ENCODE measurements at regions not wholly inside any gene's neighbourhood (a gene's known extent, or its start where the extent isn't known, plus 50 kb on each side); places are given as distances from the start of the nearest gene placed in this dataset.
"Not testable (repeated sequence)": the region's sequence is repeated elsewhere in the genome, so short reads cannot be mapped to it uniquely, and the experiment has no call there.

GRCh38 chr2:59882822-59883221 lies 670.6 kb downstream of the BCL11A start:
- no peak for DNase-seq (ENCODE audit: low read depth in 3 of 3)

GRCh38 chr2:59882279-59882678 lies 671.2 kb downstream of the BCL11A start:
- DNase-seq (ENCODE audit: low read depth in 3 of 3): no peak

- no peak for DNase-seq (ENCODE audit: low read depth in 3 of 3)
Observed at GRCh38 chr2:59881218-59881617, 672.2 kb downstream of the BCL11A start.

- no peak for DNase-seq (ENCODE audit: low read depth in 3 of 3)
Observed at GRCh38 chr2:59879700-59880131, 673.7 kb downstream of the BCL11A start.

- no peak for DNase-seq (ENCODE audit: low read depth in 3 of 3)
Observed at GRCh38 chr2:59875836-59876235, 677.6 kb downstream of the BCL11A start.

GRCh38 chr2:59874971-59875755 lies 678.3 kb downstream of the BCL11A start:
- DNase-seq (ENCODE audit: low read depth in 3 of 3): no peak

- no peak for DNase-seq (ENCODE audit: low read depth in 3 of 3)
Observed at GRCh38 chr2:59874361-59874760, 679.1 kb downstream of the BCL11A start.

- DNase-seq (ENCODE audit: low read depth in 3 of 3): no peak
Observed at GRCh38 chr2:59871830-59872229, 681.6 kb downstream of the BCL11A start.

- DNase-seq (ENCODE audit: low read depth in 3 of 3): no peak
Observed at GRCh38 chr2:59868981-59869380, 684.5 kb downstream of the BCL11A start.

- DNase-seq (ENCODE audit: low read depth in 3 of 3): no peak
Observed at GRCh38 chr2:59866436-59866835, 687.0 kb downstream of the BCL11A start.

- DNase-seq (ENCODE audit: low read depth in 3 of 3): no peak
Observed at GRCh38 chr2:59858540-59858939, 694.9 kb downstream of the BCL11A start.

- DNase-seq (ENCODE audit: low read depth in 3 of 3): no peak
Observed at GRCh38 chr2:59857109-59857508, 696.3 kb downstream of the BCL11A start.

GRCh38 chr2:59856391-59856790 lies 697.1 kb downstream of the BCL11A start:
- no peak for DNase-seq (ENCODE audit: low read depth in 3 of 3)

GRCh38 chr2:59853032-59853431 lies 700.4 kb downstream of the BCL11A start:
- no peak for DNase-seq (ENCODE audit: low read depth in 3 of 3)

- DNase-seq (ENCODE audit: low read depth in 3 of 3): no peak
Observed at GRCh38 chr2:59851836-59852475, 701.5 kb downstream of the BCL11A start.

GRCh38 chr2:59850554-59850953 lies 702.9 kb downstream of the BCL11A start:
- DNase-seq (ENCODE audit: low read depth in 3 of 3): no peak

- DNase-seq (ENCODE audit: low read depth in 3 of 3): no peak
Observed at GRCh38 chr2:59833941-59834340, 719.5 kb downstream of the BCL11A start.

GRCh38 chr2:59830601-59831000 lies 722.9 kb downstream of the BCL11A start:
- no peak for DNase-seq (ENCODE audit: low read depth in 3 of 3)

GRCh38 chr2:59827677-59828076 lies 725.8 kb downstream of the BCL11A start:
- no peak for DNase-seq (ENCODE audit: low read depth in 3 of 3)

GRCh38 chr2:59826177-59826576 lies 727.3 kb downstream of the BCL11A start:
- no peak for DNase-seq (ENCODE audit: low read depth in 3 of 3)

GRCh38 chr2:59824314-59824713 lies 729.1 kb downstream of the BCL11A start:
- DNase-seq (ENCODE audit: low read depth in 3 of 3): no peak

- DNase-seq (ENCODE audit: low read depth in 3 of 3): no peak
Observed at GRCh38 chr2:59816075-59816474, 737.4 kb downstream of the BCL11A start.

GRCh38 chr2:59810283-59810682 lies 743.2 kb downstream of the BCL11A start:
- not testable (repeated sequence) for DNase-seq (ENCODE audit: low read depth in 3 of 3)
